HCT116 (cell line): ENCODE measurements at regions not wholly inside any gene's neighbourhood (a gene's known extent, or its start where the extent isn't known, plus 50 kb on each side); places are given as distances from the start of the nearest gene placed in this dataset.

Source experiments
- ATAC-seq: fragments of 200-7000 bp; cut with Tn5 transposase; 2 replicates; pipeline ENCODE4 v1.9.1; 2020; ENCODE audit warnings: mild to moderate bottlenecking, moderate library complexity
- BruUV-seq: library from RNA; stranded (reverse); fragments of 400-500 nt; replicated peaks from 2 replicates; lab custom pipeline; 2021; lab: Mats Ljungman, UMichigan
- CTCF ChIA-PET: fragments of 300-600 bp; sonication (Branson Sonifier 250); formaldehyde crosslinking; loops from one replicate; lab custom pipeline; 2021; ENCODE audit warnings: antibody characterized with exemption; lab: Charles Lee
- POLR2A ChIA-PET: fragments of 300-600, 350-600 bp; sonication (Branson Sonifier 250); formaldehyde crosslinking; loops from one replicate; lab custom pipeline; 2021; ENCODE audit warnings: antibody characterized with exemption; lab: Charles Lee
- RAD21 ChIA-PET, 2 experiments: fragments of 300-600 bp; sonication (Branson Sonifier 250); formaldehyde crosslinking; loops; one replicate each; lab custom pipeline; 2023; ENCODE audit warnings: low total read pairs in 2 of 2; ENCODE audit not compliant: uncharacterized antibody in 2 of 2, unreplicated experiment in 2 of 2, low non-redundant PET in 1 of 2; lab: Charles Lee
- DNase-seq: peaks from one replicate; pipeline ENCODE4 v3.0.0-alpha.2; 2010; ENCODE audit warnings: low read depth, low spot score
- H2AFZ ChIP-seq: fragments of 200-600 bp; shearing (Covaris generic), sonication (generic); 2 replicates; pipeline ENCODE4 v1.6.1; 2017; ENCODE audit warnings: low read depth, mixed run types, mixed read lengths, antibody characterized with exemption, low read length; ENCODE audit not compliant: poor library complexity, severe bottlenecking
- H3K27ac ChIP-seq: 2 replicates; pipeline ENCODE4 v1.5.1; 2012; ENCODE audit warnings: low read depth, low read length
- H3K27me3 ChIP-seq: fragments of 200-600 bp; sonication (generic); 2 replicates; pipeline ENCODE4 v1.6.1; 2016; ENCODE audit warnings: mixed run types, low read length, mixed read lengths; ENCODE audit not compliant: insufficient read depth
- H3K36me3 ChIP-seq, 2 experiments: fragments of 200-500 bp in 1 of 2; fragments of 200-600 bp in 1 of 2; sonication (Bioruptor generic) in 1 of 2; sonication (generic) in 1 of 2; 2 replicates each; pipeline versions ENCODE4 v1.5.1 to v1.6.1; 2014 to 2016; ENCODE audit warnings: low read length in 2 of 2, inconsistent platforms in 1 of 2, mixed read lengths in 1 of 2, mixed run types in 1 of 2; ENCODE audit not compliant: insufficient read depth in 2 of 2, control insufficient read depth in 1 of 2
- H3K4me1 ChIP-seq, 2 experiments: fragments of 200-600 bp in 1 of 2; sonication (generic) in 1 of 2; 2 replicates each; pipeline versions ENCODE4 v1.5.1 to v1.6.1; 2012 to 2017; ENCODE audit warnings: low read length in 2 of 2, inconsistent platforms in 1 of 2, mild to moderate bottlenecking in 1 of 2, mixed read lengths in 1 of 2, mixed run types in 1 of 2, moderate library complexity in 1 of 2; ENCODE audit not compliant: insufficient read depth in 2 of 2, control insufficient read depth in 1 of 2
- H3K4me2 ChIP-seq: fragments of 200-600 bp; sonication (generic); 2 replicates; pipeline ENCODE4 v1.6.1; 2017; ENCODE audit warnings: mixed run types, low read length, mixed read lengths
- H3K4me3 ChIP-seq, 2 experiments: fragments of 200-600 bp in 1 of 2; sonication (generic) in 1 of 2; replicated peaks in 1 of 2; 2 replicates each; pipeline ENCODE4 v1.5.1; 2011 to 2016; ENCODE audit warnings: low read length in 2 of 2, control low read depth in 1 of 2, low read depth in 1 of 2, mild to moderate bottlenecking in 1 of 2, mixed read lengths in 1 of 2, mixed run types in 1 of 2
- H3K79me2 ChIP-seq: fragments of 200-600 bp; sonication (generic); 2 replicates; pipeline ENCODE4 v1.6.1; 2017; ENCODE audit warnings: mild to moderate bottlenecking, mixed run types, low read length, moderate library complexity, mixed read lengths; ENCODE audit not compliant: insufficient read depth
- H3K9ac ChIP-seq: fragments of 200-600 bp; sonication (generic); 2 replicates; pipeline ENCODE4 v1.6.1; 2016; ENCODE audit warnings: low read length, mixed read lengths
- H3K9me2 ChIP-seq: fragments of 200-600 bp; sonication (generic), shearing (Covaris generic); 2 replicates; pipeline ENCODE4 v1.6.1; 2017; ENCODE audit warnings: mixed run types, mild to moderate bottlenecking, moderate library complexity; ENCODE audit not compliant: insufficient read depth
- H3K9me3 ChIP-seq, 2 experiments: fragments of 200-500 bp in 1 of 2; fragments of 200-600 bp in 1 of 2; sonication (Bioruptor generic) in 1 of 2; sonication (generic) in 1 of 2; 2 replicates each; pipeline ENCODE4 v1.6.1; 2014 to 2017; ENCODE audit warnings: low read length in 2 of 2, mixed read lengths in 2 of 2, inconsistent platforms in 1 of 2, low read depth in 1 of 2, mild to moderate bottlenecking in 1 of 2, mixed run types in 1 of 2, moderate library complexity in 1 of 2; ENCODE audit not compliant: control insufficient read depth in 1 of 2, insufficient read depth in 1 of 2
- H4K20me1 ChIP-seq: fragments of 200-600 bp; sonication (generic), shearing (Covaris generic); 2 replicates; pipeline ENCODE4 v1.6.1; 2017; ENCODE audit warnings: mixed run types, mild to moderate bottlenecking, moderate library complexity; ENCODE audit not compliant: insufficient read depth
- POLR2AphosphoS5 ChIP-seq: IDR thresholded peaks from 2 replicates; pipeline ENCODE4 v1.6.1; 2011; ENCODE audit warnings: mild to moderate bottlenecking, low read depth, low read length, moderate library complexity
- RAD21 ChIP-seq: IDR thresholded peaks from 2 replicates; pipeline ENCODE4 v1.6.1; 2012; ENCODE audit warnings: low read depth, mild to moderate bottlenecking
- SIN3A ChIP-seq: IDR thresholded peaks from 2 replicates; pipeline ENCODE4 v1.6.1; 2012; ENCODE audit warnings: low read depth
- SP1 ChIP-seq: IDR thresholded peaks from 2 replicates; pipeline ENCODE4 v1.6.1; 2012; ENCODE audit warnings: low read depth
- YY1 ChIP-seq: IDR thresholded peaks from 2 replicates; pipeline ENCODE4 v1.6.1; 2011; ENCODE audit warnings: low read length, low read depth, moderate library complexity, mild to moderate bottlenecking; ENCODE audit not compliant: insufficient replicate concordance; ENCODE audit errors: extremely low read depth
- ZBTB33 ChIP-seq: IDR thresholded peaks from 2 replicates; pipeline ENCODE4 v1.6.1; 2011; ENCODE audit warnings: mild to moderate bottlenecking, low read length, moderate library complexity; ENCODE audit not compliant: insufficient replicate concordance; ENCODE audit errors: extremely low read depth
- ZFX ChIP-seq: fragments of 450-650 bp; IDR thresholded peaks from 2 replicates; pipeline ENCODE4 v1.6.1; 2017
- intact Hi-C: fragments of 100-400 bp; cut with micrococcal nuclease; formaldehyde crosslinking; loops from 2 replicates; pipeline ENCODE4 v1.10.0; 2022
- TF ChIP-seq, protein P1 (sequence below), 3 experiments: fragments of 200-600 bp in 1 of 3; sonication (generic) in 1 of 3; IDR thresholded peaks in 2 of 3; conservative IDR thresholded peaks in 1 of 3; 2 replicates each; pipeline ENCODE4 v1.5.1; 2012 to 2017; ENCODE audit warnings: low read depth in 2 of 3, low read length in 2 of 3, antibody characterized with exemption in 1 of 3, borderline replicate concordance in 1 of 3, control low read depth in 1 of 3, mild to moderate bottlenecking in 1 of 3, mixed read lengths in 1 of 3, mixed run types in 1 of 3, moderate library complexity in 1 of 3; ENCODE audit not compliant: insufficient read depth in 1 of 3
- TF ChIP-seq, protein P2 (sequence below): IDR thresholded peaks from 2 replicates; pipeline ENCODE4 v1.6.1; 2012

DNA sequence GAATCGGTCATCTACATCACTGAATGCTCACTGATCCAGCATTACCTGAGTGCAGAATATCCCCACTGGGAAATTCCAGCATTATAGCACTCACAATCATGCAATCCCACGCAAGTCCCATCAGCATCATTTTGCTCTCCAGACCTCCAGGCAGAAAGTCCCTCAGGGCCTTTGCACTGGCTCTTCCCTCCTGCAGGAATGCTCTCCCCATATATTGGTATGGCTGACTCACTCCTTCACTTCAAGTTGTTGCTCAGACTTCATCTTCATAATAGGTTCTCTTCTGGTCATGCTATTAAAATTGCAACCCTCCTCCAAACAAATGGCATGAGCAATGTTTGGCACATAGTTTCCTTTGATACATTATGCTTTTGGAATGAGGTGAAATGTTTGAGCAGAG is 64.7 kb upstream of the CELF4 start:
- no peak overlapping the region for H3K9ac ChIP-seq
- no peaks in the 10 kb centered on the region for H3K36me3 ChIP-seq
- no peak overlapping the region for H3K4me3 ChIP-seq
- H3K79me2 ChIP-seq: no peaks in the 10 kb centered on the region
- no peaks in the 10 kb centered on the region for H4K20me1 ChIP-seq
- ATAC-seq (no peak), DNase-seq (no peak)
- no peaks in the 10 kb centered on the region; the same call in 1 of the 2 replicates for H3K9me2 ChIP-seq
- no peaks in the 10 kb centered on the region for H3K4me1 ChIP-seq
- H3K27me3 ChIP-seq: no peaks in the 10 kb centered on the region
- no peaks in the 10 kb centered on the region for H3K9me3 ChIP-seq
- TF ChIP-seq POLR2AphosphoS5 (no peak), ZFX (no peak), SIN3A (no peak), SP1 (no peak), ZBTB33 (no peak), YY1 (no peak), RAD21 (no peak)
- TF ChIP-seq, protein P1, sequence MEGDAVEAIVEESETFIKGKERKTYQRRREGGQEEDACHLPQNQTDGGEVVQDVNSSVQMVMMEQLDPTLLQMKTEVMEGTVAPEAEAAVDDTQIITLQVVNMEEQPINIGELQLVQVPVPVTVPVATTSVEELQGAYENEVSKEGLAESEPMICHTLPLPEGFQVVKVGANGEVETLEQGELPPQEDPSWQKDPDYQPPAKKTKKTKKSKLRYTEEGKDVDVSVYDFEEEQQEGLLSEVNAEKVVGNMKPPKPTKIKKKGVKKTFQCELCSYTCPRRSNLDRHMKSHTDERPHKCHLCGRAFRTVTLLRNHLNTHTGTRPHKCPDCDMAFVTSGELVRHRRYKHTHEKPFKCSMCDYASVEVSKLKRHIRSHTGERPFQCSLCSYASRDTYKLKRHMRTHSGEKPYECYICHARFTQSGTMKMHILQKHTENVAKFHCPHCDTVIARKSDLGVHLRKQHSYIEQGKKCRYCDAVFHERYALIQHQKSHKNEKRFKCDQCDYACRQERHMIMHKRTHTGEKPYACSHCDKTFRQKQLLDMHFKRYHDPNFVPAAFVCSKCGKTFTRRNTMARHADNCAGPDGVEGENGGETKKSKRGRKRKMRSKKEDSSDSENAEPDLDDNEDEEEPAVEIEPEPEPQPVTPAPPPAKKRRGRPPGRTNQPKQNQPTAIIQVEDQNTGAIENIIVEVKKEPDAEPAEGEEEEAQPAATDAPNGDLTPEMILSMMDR (IDR thresholded peaks at IDR 0.05 in 2 of 3, conservative IDR thresholded peaks at IDR 0.05 in 1 of 3; ENCODE audit: borderline replicate concordance in 1 of 3, insufficient read depth in 1 of 3, low read depth in 2 of 3, low read length in 2 of 3): no peak
- TF ChIP-seq, protein P2, sequence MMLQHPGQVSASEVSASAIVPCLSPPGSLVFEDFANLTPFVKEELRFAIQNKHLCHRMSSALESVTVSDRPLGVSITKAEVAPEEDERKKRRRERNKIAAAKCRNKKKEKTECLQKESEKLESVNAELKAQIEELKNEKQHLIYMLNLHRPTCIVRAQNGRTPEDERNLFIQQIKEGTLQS: no peak
- ChIA-PET POLR2A (no interaction called here), CTCF (no interaction called here), RAD21 (no interaction called here)
- intact Hi-C loops: loop anchor here (10.0 kb wide), 1 partner anchor 1156 kb away; no protein-coding TSS in a partner anchor
- H2AFZ ChIP-seq: no peak overlapping the region
- H3K4me2 ChIP-seq: no peak overlapping the region
- BruUV-seq: no TSS peak
- no peak overlapping the region for H3K27ac ChIP-seq
